Chondrocyte (in vitro differentiated cells): ENCODE measurements at regions not wholly inside any gene's neighbourhood (a gene's known extent, or its start where the extent isn't known, plus 50 kb on each side); places are given as distances from the start of the nearest gene placed in this dataset.

Source experiments
- DNase-seq: peaks from one replicate; pipeline ENCODE4 v3.0.0; 2021; ENCODE audit warnings: mixed read lengths, low spot score
- H3K27ac Mint-ChIP-seq: one replicate; pipeline ENCODE4 v1.8.0; 2021; ENCODE audit warnings: mild to moderate bottlenecking, moderate library complexity, mixed read lengths; ENCODE audit not compliant: unreplicated experiment
- H3K27me3 Mint-ChIP-seq: 2 replicates; pipeline ENCODE4 v1.8.0; 2021; ENCODE audit warnings: low read depth, mixed read lengths
- H3K36me3 Mint-ChIP-seq: 2 replicates; pipeline ENCODE4 v1.8.0; 2021; ENCODE audit warnings: low read depth, mixed read lengths
- H3K4me1 Mint-ChIP-seq: 2 replicates; pipeline ENCODE4 v1.8.0; 2021; ENCODE audit warnings: low read depth, mild to moderate bottlenecking, mixed read lengths
- H3K4me3 Mint-ChIP-seq: one replicate; pipeline ENCODE4 v1.8.0; 2021; ENCODE audit warnings: mild to moderate bottlenecking, moderate library complexity, mixed read lengths; ENCODE audit not compliant: unreplicated experiment
- H3K9me3 Mint-ChIP-seq: 2 replicates; pipeline ENCODE4 v1.8.0; 2021; ENCODE audit warnings: low read depth, mixed read lengths
- CTCF ChIP-seq: fragments of 200-600 bp; sonication (generic); IDR thresholded peaks from 2 replicates; pipeline ENCODE4 v1.5.0; 2021; ENCODE audit warnings: antibody characterized with exemption, mild to moderate bottlenecking, moderate library complexity

- DNase-seq = no peak
- Mint-ChIP-seq H3K27ac (no peak overlapping the region), H3K4me1 (no peaks in the 10 kb centered on the region), H3K9me3 (no peaks in the 10 kb centered on the region), H3K4me3 (no peak overlapping the region), H3K36me3 (no peaks in the 10 kb centered on the region), H3K27me3 (peaks cover 28% of the 10 kb centered on the region)
- no peak for TF ChIP-seq CTCF
Measured at GRCh38 chr17:79454826-79455225, 156.0 kb downstream of the RBFOX3 start.

GRCh38 chr17:79453481-79453880 is 157.4 kb downstream of the RBFOX3 start:
- peaks cover 31% of the 10 kb centered on the region for H3K27me3 Mint-ChIP-seq
- DNase-seq = no peak
- no peak overlapping the region for H3K27ac Mint-ChIP-seq
- no peaks in the 10 kb centered on the region for H3K4me1 Mint-ChIP-seq
- no peak overlapping the region for H3K4me3 Mint-ChIP-seq
- TF ChIP-seq CTCF = no peak
- H3K9me3 Mint-ChIP-seq = no peaks in the 10 kb centered on the region
- no peaks in the 10 kb centered on the region for H3K36me3 Mint-ChIP-seq

- Mint-ChIP-seq H3K4me1 (no peaks in the 10 kb centered on the region), H3K27me3 (peaks cover 33% of the 10 kb centered on the region), H3K4me3 (no peak overlapping the region), H3K9me3 (no peaks in the 10 kb centered on the region), H3K27ac (no peak overlapping the region), H3K36me3 (no peaks in the 10 kb centered on the region)
- no peak for TF ChIP-seq CTCF
- no peak for DNase-seq
Measured at GRCh38 chr17:79452706-79453105, 158.1 kb downstream of the RBFOX3 start.

- Mint-ChIP-seq H3K36me3 (no peaks in the 10 kb centered on the region), H3K27me3 (peaks cover 32% of the 10 kb centered on the region), H3K27ac (no peak overlapping the region), H3K4me3 (no peak overlapping the region), H3K9me3 (no peaks in the 10 kb centered on the region), H3K4me1 (no peaks in the 10 kb centered on the region)
- no peak for DNase-seq
- no peak for TF ChIP-seq CTCF
Measured at GRCh38 chr17:79451167-79451566, 159.7 kb downstream of the RBFOX3 start.

GRCh38 chr17:79446399-79447009 is 164.3 kb downstream of the RBFOX3 start:
- Mint-ChIP-seq H3K27ac (no peak overlapping the region), H3K36me3 (no peaks in the 10 kb centered on the region), H3K4me3 (no peak overlapping the region), H3K9me3 (no peaks in the 10 kb centered on the region), H3K4me1 (no peaks in the 10 kb centered on the region), H3K27me3 (peaks cover 14% of the 10 kb centered on the region)
- no peak for TF ChIP-seq CTCF
- DNase-seq = no peak
